GM21528 (cell line): ENCODE measurements at regions not wholly inside any gene's neighbourhood (a gene's known extent, or its start where the extent isn't known, plus 50 kb on each side); places are given as distances from the start of the nearest gene placed in this dataset.
"Not testable (repeated sequence)": the region's sequence is repeated elsewhere in the genome, so short reads cannot be mapped to it uniquely, and the experiment has no call there.

ENCODE experiments used
- ATAC-seq: cut with Tn5 transposase; IDR thresholded peaks from one replicate; pipeline ENCODE4 v1.9.1; 2021; ENCODE audit warnings: mild to moderate bottlenecking, moderate library complexity; ENCODE audit not compliant: unreplicated experiment, low FRiP score

- not testable (repeated sequence) for ATAC-seq
Observed at GRCh38 chr21:28013123-28013522, 979.6 kb downstream of the LTN1 start.

DNA sequence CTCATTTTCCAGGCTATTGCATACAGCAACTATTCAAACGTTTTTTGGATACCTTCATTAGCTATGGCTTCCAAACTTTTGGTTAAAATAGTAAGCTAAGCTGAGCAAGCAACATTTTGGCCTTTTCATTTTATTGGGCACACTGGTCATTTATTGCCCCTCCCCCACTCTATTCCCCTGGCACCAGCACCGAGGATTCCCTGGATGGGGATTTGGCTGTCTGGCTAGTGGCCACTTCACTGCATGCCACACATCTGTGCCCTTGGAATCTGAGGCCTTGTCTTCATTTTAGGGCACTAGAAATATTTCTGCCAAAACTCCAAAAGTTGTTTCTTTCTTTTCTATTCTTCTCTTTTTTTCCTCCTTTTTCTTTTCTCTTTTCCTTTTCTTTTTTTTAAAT lies 980.7 kb downstream of the LTN1 start:
- ATAC-seq = not testable (repeated sequence)

GRCh38 chr21:28008245-28008644 lies 984.4 kb downstream of the LTN1 start:
- not testable (repeated sequence) for ATAC-seq

- not testable (repeated sequence) for ATAC-seq
Observed at GRCh38 chr21:28003627-28004026, 989.0 kb downstream of the LTN1 start.

- not testable (repeated sequence) for ATAC-seq
Observed at GRCh38 chr21:27996906-27997305, 995.8 kb downstream of the LTN1 start.

DNA sequence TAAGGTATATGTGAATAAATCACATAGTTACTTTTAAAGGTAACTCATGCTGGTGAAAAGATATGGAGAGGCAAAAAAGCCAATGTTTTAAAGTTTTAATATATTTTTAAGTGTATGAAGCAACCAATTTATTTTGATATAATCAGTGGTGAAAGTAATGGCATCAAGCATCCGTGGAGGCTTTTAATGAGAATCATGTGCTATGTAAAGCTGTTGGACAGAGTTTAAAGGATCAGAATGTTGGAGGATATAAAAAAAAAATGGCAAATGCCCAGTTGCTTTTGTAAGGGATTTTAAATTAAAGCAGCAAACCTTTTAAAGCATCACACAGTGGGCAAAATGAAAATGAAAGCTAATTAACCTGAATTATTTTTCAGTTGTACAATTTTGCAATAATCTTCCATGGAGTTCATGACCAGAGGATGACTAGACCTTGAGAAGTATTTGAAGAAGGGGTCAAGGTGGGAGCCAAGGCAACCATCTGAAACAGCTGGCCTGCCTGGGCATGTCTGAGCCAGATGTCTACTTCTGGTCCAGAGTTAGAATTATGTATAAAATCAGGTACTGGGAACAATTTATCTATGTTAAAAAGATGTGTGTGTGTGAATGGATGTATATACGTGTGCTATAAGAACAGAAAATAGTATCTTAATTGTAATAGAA lies 1007.9 kb downstream of the LTN1 start:
- ATAC-seq = not testable (repeated sequence)

DNA sequence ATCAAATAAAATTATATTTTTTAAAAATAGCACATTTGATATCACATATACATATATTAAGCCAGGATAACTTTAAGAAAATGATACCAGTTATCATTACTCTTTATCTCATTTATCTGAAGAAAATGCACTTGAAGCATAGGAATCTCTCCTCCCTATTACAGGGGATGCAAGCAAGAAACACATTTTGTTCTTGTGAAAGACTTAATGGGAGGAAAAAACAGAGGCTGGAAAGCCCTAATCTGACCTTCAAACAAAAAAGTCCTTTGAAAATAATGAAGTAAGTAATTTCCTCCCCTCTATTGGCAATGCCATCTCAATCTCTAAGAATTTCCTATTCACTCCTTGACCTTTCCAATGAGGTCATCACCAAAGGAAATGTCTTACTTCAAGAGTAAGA lies 1012.6 kb upstream of the ADAMTS5 start:
- ATAC-seq = not testable (repeated sequence)

GRCh38 chr21:27975514-27975913 lies 1008.6 kb upstream of the ADAMTS5 start:
- ATAC-seq = no peak

- not testable (repeated sequence) for ATAC-seq
Observed at GRCh38 chr21:27974152-27974551, 1007.3 kb upstream of the ADAMTS5 start.

DNA sequence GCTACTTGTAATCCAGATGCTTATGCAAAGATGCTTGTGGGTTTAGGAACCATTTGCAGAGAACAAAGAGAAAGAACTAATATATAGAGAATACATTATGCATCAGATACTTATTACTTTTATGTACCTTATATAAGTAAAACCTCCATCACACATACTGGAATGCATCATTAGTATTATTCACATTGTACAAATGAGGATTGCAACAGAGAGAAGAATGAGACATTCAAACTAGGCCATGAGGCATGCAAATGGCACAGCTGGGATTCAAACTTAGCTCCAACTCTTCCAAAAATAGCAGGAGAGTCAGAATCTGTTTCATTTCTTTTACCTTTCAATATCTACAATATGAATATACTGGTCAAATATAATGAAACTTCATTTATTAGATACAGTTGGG lies 1001.4 kb upstream of the ADAMTS5 start:
- ATAC-seq = not testable (repeated sequence)

DNA sequence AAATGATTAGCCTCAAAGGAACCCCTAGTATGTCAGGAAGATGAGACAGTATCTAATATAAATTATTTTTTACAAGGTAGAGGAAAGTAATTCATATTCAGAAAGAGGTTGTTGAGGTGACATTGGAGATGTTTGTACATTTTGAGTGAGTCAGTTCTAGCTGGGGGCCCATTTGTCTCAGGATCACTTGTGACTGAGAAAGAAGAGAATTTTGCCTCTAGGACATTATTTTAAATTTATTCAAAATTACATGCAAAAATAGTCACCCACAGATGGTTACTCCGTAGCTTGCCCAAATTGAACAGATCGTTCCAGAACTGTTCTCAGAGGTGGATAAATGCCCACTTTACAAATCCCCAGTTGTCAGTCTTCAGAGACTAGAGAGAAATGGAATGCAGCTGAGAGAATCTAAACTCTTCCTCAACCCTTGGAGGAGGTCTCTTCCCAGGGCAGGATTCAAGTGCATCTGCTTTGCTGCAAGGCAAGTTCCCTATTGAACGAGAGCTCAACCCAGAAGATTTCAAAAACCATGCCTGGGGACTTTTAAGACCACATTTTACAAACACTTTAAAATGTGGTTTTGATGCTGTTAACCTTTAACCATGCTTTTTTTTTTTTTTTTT lies 987.8 kb upstream of the ADAMTS5 start:
- ATAC-seq = no peak

GRCh38 chr21:27953340-27954045 lies 986.6 kb upstream of the ADAMTS5 start:
- ATAC-seq = no peak

DNA sequence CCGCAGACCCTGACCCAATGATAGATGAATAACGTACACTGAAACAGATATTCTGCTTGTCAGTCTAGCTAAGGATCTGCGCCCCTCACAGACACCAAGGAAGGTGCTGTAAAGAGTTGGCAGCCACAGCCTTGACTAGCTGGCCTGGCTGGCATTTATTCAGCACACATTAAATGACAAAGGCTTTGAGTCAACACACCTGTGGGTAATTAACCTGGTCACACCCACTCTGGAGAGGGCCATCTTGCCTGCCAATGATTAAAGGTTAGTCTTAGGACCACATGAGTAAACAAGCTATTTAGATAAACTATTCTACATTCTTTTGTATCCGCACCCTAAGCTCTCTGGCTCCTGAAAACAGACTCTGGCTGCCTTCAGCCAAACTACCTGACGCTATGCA lies 982.2 kb upstream of the ADAMTS5 start:
- not testable (repeated sequence) for ATAC-seq

DNA sequence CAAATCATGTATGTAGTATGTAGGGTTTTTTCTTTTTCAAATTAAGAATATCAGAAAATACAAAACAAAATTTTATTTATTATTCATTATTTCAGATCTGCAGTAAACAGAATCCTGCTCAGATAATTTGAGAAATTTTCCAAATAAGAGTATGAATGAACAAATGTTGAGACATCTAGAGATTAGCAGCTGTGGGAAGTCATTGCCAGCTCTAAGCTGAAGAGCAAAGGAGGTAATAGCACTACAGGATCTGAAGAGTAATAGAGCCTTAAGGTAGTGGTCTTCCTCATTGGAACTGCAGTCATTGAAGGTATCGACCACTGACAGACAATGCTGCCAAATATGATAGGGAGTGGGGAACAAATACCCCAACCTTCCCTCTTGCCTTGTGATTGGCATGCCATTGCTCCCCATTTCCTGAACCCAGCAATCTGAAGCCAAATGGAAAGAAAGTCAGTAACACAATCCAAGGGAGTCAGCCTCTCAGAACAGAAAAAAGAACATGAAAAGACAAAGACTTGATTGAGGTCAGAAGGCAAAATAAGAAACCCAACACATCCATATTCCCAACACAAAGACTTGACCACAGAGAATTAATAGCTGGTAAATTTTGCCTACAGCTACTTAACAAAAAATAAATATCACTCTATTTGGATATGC lies 963.4 kb upstream of the ADAMTS5 start:
- not testable (repeated sequence) for ATAC-seq

DNA sequence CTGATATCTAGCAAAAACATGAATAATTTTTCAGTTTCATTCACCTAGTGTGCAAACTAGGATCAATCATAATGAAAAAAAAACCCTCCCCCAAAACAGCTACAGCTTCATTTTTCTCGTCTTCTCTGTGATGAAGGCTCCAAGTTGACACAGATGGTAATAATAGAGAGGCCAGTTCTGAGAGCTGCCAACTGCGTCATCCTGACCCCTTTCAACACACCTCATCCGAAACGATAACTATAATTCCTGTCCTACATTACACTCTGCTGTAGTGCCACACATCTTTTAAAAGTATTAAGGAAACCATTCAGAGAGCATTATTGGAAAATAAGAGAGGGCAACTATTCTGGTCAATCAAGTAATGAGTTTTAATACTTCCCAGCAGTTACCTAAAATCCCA lies 962.3 kb upstream of the ADAMTS5 start:
- ATAC-seq = not testable (repeated sequence)

DNA sequence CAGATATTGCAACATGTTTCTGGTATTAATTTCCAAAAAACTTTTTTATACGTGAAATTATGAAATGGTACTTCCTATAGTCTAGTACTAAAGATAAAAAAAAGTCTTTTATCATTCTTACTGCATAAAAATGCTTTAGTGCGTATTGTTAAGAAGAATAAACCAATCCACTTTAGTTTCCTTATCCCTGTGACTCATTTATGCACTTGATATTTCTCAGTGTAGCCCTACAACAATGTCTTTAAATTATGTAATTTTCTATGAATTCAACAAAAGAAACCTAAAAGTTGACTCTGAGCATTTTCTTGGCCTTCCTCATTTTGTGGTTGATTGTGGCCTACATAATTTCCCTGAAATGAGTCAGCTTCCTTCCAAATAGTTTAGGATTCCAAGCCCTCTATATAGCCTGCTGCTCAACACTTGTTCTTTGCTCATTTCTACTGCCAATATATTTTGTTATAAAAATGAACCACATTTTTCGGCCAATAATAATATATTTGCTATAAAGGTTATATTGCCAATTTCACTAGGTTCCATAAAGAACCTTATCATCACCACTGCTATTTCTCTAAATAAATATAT lies 961.7 kb upstream of the ADAMTS5 start:
- not testable (repeated sequence) for ATAC-seq

GRCh38 chr21:27921421-27921820 lies 954.5 kb upstream of the ADAMTS5 start:
- ATAC-seq = not testable (repeated sequence)

- ATAC-seq = not testable (repeated sequence)
Observed at GRCh38 chr21:27917966-27918365, 951.1 kb upstream of the ADAMTS5 start.

GRCh38 chr21:27916326-27916725 lies 949.4 kb upstream of the ADAMTS5 start:
- ATAC-seq = not testable (repeated sequence)

DNA sequence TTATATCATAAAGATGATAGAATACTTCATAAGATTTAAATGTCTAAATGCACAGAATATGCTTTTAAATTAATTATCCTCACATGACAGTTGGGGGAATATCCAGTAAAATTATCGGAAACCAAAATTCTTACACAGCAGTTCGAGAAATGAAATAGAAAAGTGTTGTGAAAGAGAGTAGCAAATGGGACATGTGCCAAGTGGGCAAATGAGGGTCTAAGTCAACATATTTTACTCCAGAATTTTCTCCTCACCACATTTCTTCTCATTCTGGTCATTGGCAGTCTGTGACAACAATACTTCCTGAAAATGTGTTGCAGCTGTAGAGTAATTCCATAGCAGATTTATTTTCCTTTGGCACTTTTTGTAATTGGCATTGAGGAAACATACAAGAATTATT lies 945.2 kb upstream of the ADAMTS5 start:
- ATAC-seq = not testable (repeated sequence)

- not testable (repeated sequence) for ATAC-seq
Observed at GRCh38 chr21:27909487-27909886, 942.6 kb upstream of the ADAMTS5 start.
